GM12872 (cell line): ENCODE measurements at regions not wholly inside any gene's neighbourhood (a gene's known extent, or its start where the extent isn't known, plus 50 kb on each side); places are given as distances from the start of the nearest gene placed in this dataset.

ENCODE experiments used
- CTCF ChIP-seq: IDR thresholded peaks from 3 replicates; pipeline ENCODE4 v1.5.1; 2011; ENCODE audit warnings: low read depth, mild to moderate bottlenecking, low read length, moderate library complexity; ENCODE audit not compliant: insufficient read depth

- TF ChIP-seq CTCF, result no peak
These were observed 136.2 kb upstream of the MGAT5 start for GRCh38 chr2:134117676-134118075.

GRCh38 chr2:134118279-134119116, 135.4 kb upstream of the MGAT5 start:
- TF ChIP-seq CTCF, result peak; percentile 69

GRCh38 chr2:134119117-134119712, 134.7 kb upstream of the MGAT5 start:
- TF ChIP-seq CTCF, result no peak

GRCh38 chr2:134119713-134120405, 134.0 kb upstream of the MGAT5 start:
- no peak for TF ChIP-seq CTCF

GRCh38 chr2:134120406-134120732, 133.5 kb upstream of the MGAT5 start:
- TF ChIP-seq CTCF, result no peak

GRCh38 chr2:134120733-134121630, 132.9 kb upstream of the MGAT5 start:
- TF ChIP-seq CTCF, result no peak
